ENCODE measurements at regions not wholly inside any gene's neighbourhood (a gene's known extent, or its start where the extent isn't known, plus 50 kb on each side); places are given as distances from the start of the nearest gene placed in this dataset.
"Not testable (repeated sequence)": the region's sequence is repeated elsewhere in the genome, so short reads cannot be mapped to it uniquely, and the experiment has no call there.

DNA sequence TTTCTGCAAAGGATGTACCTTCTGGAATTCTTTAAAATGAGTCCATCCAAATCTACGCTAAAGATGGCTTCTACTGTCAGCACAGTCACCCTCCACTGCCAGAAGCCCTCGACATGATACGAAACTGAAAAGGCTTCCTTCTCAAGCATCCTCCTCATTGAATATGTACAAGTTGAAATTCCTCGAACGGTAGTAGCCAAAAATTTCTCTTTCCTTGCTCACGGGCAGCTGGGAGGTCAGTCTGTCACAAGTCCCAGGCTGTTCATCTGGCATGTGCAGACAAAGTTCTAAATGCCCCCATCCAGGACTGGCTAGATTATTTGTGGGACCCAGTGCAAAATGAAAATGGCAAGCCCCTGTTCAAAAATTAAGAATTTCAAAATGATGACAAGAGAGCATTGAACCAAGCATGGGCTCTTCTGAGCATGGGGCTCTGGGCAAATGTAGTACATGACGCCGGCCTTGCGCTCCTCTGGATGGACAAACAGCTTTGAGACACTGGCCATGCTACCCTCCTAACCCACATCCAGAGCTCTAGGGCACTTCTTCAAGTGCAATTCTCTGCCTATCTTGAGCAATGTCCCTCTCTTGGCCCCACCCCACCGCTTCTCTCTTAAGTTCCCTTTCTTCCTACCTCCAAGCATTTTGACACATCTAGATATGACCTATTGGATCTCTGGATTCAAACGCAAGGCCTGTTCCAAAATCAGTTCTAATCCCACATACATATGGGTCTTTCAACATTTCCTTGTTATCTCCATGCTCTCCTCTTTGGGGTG lies 78.9 kb upstream of the FLT1 start:
- DNase-seq (ENCODE audit: low spot score), result no peak

DNA sequence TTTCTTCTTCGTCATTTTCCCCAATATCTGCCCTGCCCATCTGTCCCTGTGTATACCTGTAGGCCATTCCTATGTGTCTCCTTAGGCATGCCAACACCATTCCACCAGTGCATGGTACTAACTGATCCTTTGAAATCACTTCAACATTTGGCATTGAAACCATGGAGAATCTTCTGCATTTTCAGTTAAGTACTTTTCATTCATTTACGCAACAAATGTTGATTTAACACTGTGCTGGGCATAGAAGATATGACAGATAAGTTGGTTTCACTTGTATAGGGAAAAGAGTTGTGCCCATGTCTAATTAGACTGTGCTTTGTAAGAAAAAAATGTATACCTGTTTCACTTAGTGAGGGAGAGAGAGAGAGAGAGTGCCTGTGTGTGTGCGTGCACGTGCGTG lies 77.9 kb upstream of the FLT1 start:
- DNase-seq (ENCODE audit: low spot score), result no peak

DNA sequence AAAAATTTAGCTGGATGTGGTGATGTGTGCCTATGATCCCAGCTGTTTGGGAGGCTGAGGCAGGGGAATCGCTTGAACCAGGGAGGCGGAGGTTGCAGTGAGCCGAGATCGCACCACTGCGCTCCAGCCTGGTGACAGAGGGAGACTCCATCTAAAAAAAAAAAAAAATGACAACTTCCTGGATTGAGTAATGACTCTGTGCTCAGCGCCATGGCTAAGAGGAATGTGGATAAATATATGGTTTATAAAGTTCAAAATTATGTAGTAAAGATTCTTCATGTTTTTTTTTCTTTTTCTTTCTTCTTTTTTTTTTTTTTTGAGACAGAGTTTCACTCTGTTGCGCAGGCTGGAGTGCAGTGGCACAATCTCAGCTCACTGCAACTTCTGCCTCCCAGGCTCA lies 75.4 kb upstream of the FLT1 start:
- DNase-seq (ENCODE audit: low spot score), result not testable (repeated sequence)

DNA sequence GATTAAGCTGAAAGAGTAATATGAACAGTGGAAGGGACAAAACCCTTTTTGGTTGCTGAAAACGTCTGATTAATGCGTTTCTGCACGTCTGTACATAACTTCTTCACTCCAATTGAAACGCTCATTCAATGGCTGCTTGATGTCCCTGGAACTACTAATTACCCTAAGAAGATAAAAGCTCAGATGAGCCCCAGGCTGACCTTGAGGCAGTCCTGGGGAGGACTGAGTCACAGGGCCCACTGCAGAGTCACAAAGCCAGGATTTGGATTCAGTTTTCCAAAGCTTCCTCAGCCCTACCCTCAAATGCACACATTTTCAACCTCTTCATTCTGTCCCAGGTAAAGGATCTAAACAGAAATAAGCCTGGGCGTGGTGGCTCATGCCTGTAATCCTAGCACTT lies 75.0 kb upstream of the FLT1 start:
- DNase-seq (ENCODE audit: low spot score), result no peak

DNA sequence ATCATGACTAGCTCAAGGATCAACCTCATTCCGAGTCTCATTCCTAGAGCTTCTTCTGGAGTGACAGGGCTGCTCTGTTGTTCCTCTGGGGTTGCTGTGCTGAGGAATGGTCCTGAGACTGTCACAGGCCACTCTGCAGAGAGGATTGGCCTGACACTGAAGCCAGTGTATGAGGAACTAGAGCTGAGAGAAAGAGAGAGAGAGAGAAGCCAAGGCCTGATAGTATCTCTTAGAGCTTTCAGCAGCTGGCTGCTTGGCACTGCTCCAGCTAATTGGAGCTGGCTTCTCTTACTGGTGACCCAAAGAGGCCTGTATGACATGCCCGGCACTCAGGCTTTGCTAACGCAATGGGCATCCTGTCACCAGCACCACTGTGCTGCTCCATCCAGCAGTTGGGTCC lies 73.4 kb upstream of the FLT1 start:
- DNase-seq (ENCODE audit: low spot score), result no peak

DNA sequence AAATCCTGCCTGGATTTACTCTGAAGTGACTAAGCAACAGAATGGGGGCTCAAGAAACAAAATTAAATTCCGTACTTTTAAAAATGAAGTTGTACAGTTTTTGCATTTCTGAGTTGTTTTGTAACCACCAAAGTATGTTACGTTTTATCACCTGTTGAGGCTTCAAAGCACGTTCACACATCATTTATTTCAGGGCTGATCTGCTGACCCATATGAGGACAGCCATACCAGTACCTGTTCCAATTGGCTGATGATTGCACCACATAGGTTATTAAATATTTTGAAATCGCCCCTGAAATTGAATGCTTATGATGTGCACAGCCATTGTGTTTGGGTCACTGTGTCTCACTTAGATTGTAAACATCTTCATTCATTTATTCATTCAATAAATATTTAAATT lies 72.0 kb upstream of the FLT1 start:
- DNase-seq (ENCODE audit: low spot score), result no peak

DNA sequence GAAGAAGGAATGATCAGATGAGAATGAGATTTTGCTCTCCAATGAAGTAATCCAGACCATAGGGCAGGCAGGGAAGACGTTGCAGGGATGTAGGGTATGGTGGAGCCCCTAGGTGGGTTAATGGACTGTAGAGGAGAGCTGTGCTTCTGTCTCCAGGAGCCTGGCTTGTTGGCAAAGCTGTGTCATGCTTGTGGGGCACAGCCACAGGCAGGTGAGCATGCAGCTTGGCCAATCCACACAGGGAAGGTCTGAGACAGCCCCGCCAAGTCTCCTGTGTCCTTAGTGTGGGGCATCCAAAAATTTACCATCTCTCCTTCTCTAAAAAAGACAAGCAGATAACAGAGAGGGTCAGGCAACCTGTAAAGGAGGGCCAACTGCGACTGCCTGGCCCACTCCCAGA lies 71.4 kb upstream of the FLT1 start:
- DNase-seq (ENCODE audit: low spot score), result no peak

DNA sequence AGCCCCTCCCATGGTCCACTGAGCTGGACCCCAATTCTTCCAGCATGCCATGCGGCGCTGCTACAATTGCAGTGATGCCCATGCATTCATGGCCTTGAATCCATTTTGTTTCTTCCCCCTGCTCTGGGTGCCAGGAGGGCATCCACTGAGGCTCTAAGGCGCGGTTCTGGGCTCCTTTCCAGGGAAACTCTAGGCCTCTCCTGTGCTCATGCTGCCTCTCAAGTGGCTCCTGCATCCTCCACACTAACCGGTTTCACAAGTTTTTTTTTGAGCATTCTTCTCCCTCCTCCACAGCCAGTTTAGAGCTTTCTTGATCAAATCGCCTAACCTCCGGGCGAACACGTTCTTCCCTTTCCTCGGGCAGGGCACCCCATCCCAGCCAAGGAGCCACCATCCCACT lies 69.1 kb upstream of the FLT1 start:
- DNase-seq (ENCODE audit: low spot score), result no peak

DNA sequence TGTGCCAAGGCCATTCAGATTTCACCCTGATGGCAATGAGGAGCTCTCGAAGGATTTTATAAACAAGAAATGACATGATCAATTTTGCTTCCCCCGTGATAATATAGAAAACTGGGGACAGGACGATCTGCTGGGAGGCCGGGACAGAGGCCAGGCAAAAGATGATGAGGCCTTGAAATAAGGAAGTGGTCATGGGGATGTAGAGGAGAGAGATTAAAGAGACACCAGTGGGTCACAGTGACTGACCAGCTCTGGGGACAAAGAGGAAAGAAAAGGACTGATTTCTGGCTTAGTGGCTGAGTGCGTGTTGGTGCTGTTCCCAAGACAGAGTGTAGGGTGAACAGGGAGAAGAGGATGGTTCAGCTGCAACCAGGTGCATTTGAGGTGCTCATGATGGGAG lies 68.7 kb upstream of the FLT1 start:
- DNase-seq (ENCODE audit: low spot score), result no peak

DNA sequence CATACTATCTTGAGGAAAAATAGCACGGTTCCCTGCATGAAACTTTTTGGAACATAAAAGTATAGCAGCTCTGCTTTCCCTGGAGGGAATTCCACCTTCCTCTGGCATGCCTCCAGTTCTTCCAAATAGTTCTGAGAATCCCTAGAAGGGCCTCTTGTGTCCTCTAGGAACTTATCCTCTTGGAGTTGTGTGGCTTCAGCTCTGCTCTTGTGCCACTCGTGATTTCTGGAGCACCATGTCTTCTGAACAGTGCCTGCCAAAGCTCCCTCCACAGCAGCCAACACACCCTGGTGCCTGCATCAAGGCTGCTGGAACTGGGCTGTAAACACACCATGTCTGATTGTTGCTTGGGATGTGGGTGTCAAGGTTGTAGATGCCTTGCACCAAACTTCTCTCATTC lies 65.7 kb upstream of the FLT1 start:
- DNase-seq (ENCODE audit: low spot score), result no peak

DNA sequence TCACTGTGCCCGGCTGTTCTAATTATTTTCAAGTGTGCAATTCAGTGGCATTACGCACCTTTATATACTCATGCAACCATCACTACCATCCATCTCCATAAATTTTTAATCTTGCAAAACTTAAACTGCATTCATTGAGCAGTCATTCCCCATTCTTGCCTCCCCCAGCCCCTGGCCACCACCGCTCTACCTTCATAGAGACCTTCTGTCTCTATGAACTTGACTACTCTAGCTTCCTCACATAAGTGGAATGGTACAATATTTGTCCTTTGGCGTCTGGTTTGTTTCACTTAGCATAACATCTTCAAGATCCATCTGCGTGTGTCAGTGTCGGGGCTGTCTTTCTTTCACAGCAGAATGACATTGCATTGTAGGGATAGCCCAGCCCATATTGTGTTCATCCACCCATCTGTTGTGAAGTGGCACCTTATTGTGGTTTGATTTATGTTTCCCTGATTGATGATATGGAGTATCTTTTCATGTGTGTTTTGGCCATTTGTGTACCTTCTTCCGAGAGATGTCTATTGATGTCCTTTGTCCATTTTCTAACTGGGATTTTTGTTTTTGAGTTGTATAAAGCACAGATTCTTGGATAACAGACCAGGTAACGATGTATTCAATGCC lies 64.8 kb upstream of the FLT1 start:
- no peak for DNase-seq (ENCODE audit: low spot score)

DNA sequence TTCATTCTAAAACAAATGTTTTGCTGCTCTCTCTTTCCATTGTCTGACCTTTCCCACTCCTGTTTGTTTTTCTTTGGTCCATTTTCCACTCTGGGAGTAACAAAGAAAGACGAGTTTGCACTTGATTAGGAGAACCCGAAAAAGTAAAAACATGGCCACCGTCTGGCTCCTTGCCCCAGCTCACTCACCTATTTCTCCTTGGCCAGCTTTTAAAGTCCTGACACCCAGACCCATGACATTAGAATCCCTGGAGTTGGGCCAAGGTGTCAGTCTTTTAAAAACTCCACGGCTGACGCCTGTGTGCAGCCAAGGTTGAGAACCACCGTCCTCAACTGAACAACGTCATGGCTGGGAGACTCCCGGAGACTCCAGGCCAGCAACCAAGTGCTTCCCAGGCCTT lies 63.6 kb upstream of the FLT1 start:
- no peak for DNase-seq (ENCODE audit: low spot score)

DNA sequence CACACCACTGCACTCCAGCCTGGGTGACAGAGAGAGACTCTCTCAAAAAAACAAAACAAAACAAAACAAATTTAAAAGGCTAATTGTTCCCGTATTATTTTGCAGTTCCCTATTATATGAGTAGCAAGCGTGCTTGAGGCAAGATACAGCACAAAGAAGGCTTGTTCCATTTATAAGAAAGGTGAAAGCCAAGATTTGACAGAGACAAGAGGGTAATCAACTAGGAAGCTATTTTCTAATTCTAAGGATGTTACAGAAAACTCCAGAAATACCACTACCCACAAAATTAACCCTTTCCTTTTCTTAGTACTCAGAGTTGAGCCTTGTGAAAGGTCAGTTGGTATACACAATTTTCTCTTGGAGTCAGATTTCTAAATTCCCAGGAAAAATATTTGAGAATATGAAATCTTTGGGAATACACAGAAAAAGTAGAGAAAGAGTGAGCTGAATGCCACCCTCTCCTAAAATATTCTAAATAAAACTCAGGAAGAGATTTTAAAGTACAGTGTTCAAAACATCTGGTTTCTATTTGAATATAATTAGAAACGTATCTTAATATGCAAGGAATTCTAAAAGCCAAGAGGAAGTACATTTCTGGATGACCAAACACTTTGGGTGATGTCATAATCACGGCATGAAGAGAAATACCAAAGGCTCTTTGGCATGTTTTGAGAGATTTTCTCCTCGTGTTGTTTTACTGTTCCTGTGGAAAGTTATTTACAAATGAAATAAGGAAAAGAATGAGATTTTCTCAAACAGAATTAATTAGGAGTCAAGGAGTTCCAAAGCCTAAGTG lies 63.0 kb upstream of the FLT1 start:
- peak; percentile 79 for DNase-seq (ENCODE audit: low spot score)

DNA sequence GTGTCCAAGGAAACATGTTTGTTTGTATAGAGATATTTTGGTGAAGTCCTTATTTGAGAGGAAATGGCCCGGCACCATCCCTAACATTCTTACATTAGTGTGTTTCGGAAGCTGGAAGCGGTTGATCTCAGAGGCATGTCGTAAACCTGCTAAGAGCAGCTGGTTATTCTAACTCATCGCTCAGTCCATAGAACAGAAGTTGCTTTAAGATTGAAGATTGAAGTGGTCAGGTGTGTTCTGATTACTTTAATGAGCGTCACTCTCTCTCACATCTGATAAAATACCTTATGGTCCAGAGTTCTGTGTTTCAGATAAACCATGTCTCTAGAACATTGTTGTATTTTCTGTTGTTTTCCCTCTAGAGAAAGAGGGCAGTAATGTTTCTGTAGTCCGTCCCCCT lies 60.2 kb upstream of the FLT1 start:
- no peak for DNase-seq (ENCODE audit: low spot score)

DNA sequence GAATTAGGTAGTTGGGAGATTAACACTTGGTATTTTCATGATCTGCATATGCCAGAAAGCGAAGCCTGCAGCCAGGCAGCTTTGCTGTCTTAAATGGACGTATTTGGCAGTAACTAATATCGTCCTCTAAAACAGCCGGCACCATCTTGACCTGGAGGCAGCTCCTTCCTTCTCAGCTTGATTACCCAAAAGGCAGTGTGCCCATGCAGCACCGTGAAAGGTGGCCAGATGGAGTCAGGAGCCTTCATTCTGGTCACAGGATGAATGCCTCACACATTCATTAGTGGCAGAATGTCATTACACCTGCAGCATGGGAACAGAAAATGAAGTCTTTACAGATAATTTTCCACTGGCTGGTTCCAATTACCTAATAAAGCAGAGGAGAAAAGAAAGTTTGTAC lies 59.0 kb upstream of the FLT1 start:
- DNase-seq (ENCODE audit: low spot score), result no peak

DNA sequence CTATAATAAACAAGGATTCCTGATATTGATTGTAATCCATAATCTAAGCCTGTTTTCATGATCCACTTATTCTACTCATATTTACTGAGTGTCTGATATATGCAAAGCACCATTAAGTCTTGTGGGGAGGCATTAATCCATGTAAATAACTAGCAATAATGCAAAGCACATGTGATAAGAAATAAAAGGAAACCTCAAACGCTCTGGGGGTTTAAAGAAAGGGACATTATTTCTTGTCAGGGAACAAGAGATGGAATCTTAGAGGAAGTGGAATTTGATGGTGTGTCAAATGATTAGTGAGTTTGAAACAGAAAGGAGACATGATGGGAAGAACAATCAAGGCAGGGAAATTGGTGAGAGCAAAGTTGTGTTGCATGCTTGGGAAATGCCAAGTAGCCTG lies 57.4 kb upstream of the FLT1 start:
- no peak for DNase-seq (ENCODE audit: low spot score)

DNA sequence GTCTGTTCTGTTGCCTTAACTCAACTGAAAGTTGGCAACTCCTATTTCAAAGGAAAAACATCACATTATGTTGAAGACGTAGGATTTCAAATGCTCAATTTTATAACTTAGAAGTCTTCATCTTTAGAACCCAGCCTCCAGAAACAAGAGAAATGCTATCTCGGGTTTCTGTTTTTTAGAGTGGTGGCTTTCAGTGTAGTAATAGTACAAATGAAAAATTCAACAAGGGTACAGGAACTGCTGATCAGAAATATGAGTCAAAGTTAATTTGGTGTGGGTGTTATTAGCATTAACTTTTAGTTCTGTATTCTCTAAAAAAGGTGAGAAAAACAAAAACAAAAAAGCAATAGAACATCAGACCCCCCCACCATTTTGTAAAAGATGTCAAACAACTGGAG lies 56.6 kb upstream of the FLT1 start:
- DNase-seq (ENCODE audit: low spot score), result no peak

DNA sequence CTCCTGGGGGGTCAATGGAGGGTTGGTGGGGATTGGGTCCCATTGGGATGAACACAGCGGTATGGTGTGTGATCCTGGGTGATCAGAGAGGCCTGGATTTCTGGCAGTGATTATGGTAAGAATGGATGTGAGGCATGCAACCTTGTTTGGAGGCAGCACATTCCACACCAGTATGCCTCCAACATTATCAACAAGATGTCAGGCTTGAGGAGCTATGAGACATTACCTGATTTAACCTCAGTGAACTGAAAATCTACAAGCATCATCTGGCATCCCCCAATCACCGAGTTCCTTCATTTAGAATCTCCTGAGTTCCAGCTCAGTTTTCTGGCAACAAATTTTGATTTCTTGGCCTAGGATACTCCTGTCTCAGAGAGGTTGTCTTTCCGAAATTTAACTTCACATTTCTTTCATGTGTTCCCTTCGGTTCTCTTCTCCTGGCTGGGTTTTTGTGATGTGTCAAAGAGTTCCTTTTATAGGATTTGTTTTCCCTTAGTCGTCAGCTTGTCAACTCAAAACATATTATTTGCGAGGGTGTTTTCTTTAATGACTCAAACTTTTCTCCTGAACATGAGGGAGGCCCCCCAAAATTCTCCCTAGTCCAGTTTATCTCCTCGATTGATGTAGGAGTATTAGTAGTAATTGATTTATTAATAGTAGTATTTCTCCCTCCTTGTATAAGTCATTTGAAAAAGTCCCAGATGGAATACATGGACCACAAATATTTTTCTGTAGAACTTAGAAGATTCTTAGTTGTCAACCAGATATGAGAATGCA lies 56.0 kb upstream of the FLT1 start:
- DNase-seq (ENCODE audit: low spot score), result no peak

DNA sequence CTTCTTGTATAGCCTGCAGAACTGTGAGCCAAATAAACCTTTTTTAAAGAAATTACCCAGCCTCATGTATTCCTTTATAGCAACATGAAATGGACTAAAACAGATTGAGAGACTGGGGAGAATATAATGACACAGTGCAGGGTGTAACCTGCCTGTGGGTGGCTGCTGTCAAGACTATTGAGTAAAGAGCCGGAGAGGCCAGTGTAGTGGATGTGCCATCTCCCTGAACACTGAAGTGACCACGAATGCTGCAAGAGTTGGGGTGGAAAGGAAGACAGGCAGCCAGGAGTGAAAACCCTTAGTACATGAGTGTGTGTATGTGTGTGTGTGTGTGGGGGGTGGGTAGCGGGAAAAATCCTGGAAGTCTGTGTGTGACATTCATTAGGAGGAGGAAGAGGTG lies 55.2 kb upstream of the FLT1 start:
- no peak for DNase-seq (ENCODE audit: low spot score)

DNA sequence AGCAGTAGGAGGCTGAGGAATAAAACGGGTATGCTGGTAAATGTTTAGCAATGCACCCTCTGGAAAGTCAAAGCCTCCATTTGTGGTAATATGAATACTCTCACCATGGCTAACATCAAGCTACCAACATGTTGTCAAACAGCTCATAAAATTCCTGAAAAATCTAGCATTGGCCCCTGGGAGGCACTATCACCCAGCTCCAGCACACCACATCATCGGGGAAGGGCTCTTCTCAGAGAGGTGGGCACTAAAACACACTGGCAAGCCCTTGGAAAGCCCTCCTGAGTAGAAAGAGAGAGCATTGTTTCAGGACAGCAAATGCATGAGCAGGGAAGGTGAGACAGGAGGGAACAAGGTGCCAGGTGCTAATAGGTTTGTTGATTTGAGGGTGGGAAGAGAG lies 53.9 kb upstream of the FLT1 start:
- no peak for DNase-seq (ENCODE audit: low spot score)

DNA sequence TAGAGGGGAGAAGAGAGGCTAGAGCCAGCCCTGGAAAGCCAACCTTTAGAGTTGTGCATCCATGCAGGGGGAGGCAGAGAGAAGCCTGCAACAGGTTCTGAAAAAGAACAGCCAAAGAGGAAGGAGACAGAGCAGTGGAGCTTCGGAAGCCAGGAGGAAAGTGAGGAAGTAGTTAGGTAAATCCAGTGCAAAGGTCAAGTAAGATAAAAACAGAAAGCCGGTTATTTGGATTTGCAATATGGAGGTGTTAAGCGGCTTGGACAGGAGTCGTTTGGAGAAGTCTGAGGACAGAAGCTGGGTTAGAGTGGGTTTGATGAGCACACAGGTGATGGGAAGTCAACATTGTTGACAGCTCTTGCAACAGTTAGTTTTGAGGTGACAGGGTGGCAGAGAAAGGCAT lies 53.5 kb upstream of the FLT1 start:
- DNase-seq (ENCODE audit: low spot score), result no peak

DNA sequence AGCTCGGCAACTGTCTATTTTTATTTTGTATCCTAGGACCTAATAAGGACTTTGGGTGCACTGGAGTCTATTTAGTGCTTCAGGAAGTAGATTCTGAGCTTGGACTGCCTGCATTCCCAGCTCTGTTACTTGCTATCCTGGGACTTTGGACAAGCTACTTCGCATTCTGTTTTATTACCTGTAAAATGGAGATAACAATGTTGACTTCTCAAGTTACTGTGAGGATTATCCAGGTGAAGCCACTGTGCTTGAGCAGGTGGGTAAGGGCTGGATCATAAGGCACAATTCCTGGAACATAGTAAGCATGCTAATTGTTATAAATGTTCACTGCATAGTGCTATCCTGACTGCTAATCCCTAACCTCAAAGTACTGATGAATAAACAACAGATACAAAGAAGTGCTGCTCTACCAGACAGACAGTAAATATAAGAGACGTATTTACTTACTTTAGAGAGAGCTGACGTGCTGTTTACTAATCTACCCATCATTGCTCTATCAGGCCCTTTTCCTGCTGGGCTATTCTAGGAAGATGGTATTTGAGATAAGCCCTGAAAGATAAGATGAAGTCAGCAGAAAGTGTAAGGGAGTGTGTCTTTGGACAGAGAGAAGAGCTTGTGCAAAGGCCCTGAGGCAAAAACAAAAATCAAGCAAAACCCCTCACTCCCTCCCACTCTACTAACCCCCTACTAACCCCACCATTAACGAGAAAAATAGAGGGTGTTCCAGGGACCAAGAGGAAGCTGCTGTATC lies 50.8 kb upstream of the FLT1 start:
- no peak for DNase-seq (ENCODE audit: low spot score)
